Hematopoietic multipotent progenitor cell treated with erythropoietin and hydrocortisone succinate and interleukin-3 and kit ligand, for 15 days (in vitro differentiated cells): ENCODE measurements at regions not wholly inside any gene's neighbourhood (a gene's known extent, or its start where the extent isn't known, plus 50 kb on each side); places are given as distances from the start of the nearest gene placed in this dataset.

Experiments used
- DNase-seq: peaks from one replicate; pipeline ENCODE4 v3.0.0-alpha.2; 2015; ENCODE audit warnings: low spot score

DNA sequence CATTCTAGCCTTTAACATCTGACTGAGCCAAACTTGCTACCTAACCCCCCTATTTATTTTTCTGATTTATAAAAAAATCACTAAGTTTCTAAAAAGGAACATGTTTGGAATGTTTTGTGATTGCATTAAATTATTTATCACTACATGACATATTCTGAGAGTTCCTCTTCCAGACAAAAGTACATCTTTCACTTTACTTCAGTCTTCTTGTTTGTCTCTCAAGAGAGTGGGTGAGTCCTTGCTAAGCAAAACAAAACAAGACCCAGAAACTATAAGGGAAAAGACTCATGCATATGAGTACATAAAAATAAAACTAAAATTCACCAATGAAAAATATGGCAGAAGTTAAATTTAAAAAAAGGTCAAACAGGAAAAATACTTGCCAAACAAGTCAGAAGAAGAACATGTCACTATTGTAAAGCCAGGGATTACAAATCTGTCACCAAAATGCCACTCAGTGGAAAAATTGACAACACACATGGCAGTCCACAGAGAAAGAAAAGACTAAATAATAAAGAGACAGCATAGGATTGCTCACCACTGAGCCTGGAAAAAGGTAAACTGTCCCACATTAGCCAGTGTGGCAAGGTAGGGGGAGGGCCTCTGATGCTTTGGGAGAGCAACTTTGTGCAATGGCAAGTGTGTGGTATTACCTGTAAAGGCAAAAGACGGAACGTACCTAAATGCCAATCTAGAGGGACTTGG, 166.7 kb upstream of the ZNF32 start:
- DNase-seq, result no peak

DNA sequence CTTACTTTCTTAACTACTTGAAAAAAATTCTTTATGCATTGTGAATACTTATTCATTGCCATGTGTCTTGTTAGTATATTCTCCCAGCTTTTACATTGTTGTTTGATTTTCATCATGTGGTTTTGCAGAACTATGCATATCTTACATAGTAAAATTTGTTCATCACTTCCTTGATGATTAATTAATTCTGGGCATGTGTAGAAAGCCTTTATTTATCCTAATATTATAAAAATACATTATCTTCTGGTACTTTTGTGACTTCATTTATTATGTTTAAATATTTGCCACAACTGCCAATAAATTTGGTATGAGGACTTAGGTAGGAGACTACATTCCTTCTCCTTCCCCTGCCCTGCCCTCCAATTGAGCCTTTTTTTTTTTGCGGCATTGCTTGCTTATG, 166.0 kb upstream of the ZNF32 start:
- no peak for DNase-seq

DNA sequence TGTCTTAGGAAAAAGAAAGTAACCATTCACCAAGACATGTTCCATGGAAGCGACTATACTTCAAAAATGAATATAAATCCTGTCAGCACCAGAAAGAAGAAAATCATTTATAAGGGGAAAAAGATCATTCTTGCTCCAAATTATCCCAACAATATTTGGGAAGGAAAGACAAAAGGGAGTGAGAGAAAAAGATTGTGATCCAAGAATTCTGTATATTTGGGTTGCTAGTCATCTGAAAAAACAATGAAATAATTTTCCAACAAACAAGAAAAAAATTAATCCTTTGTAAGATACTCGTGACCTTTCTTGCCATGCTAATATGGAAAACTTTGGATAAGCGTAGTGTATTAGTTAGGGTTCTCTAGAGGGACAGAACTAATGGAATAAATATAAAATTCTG, 163.2 kb upstream of the ZNF32 start:
- DNase-seq, result no peak

- DNase-seq, result no peak
Measured at GRCh38 chr10:43809211-43809930, 160.7 kb upstream of the ZNF32 start.

DNA sequence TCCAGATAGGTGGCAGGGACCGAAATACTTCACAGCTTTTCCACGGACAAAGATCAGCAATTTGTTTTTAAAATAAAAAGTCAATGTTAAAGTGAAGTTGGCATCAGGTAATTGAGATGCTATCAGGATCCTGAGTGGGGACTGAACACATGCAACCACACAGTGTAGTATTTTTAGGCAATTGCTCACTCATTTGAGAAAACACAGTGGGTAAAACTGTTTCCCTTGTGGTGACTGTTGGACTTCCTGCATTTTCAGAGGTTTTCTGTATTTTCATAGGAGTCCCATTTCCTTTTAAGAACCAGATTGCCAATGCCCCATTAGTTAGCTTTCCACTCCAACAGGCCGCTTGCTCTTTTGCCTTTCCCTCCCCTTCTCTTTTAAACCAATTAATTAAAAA, 159.5 kb upstream of the ZNF32 start:
- no peak for DNase-seq

GRCh38 chr10:43806831-43807640, 158.4 kb upstream of the ZNF32 start:
- no peak for DNase-seq

- no peak for DNase-seq
Measured at GRCh38 chr10:43803791-43804190, 155.1 kb upstream of the ZNF32 start.

GRCh38 chr10:43802988-43803696, 154.5 kb upstream of the ZNF32 start:
- DNase-seq, result no peak

- no peak for DNase-seq
Measured at GRCh38 chr10:43801626-43802025, 152.9 kb upstream of the ZNF32 start.

- DNase-seq, result no peak
Measured at GRCh38 chr10:43801140-43801539, 152.5 kb upstream of the ZNF32 start.

DNA sequence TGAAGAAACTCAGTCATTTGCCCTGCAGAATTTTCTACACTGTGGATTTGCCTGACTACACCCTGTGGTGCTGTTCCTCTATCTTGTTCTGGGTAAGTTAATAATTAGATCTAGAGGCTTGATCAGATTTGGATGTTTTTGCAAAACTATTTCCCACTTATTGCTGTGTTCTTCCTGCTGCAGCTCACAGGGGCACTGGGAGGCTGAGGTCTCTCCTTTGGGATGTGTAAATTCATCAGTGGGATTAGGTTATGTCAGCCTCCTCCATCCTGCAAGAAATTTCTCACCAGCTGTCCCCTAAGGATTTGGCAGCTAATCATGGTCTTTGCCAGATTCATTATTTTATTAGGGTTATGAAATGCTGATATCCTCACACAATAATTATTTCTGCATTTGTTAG, 148.1 kb upstream of the ZNF32 start:
- no peak for DNase-seq

DNA sequence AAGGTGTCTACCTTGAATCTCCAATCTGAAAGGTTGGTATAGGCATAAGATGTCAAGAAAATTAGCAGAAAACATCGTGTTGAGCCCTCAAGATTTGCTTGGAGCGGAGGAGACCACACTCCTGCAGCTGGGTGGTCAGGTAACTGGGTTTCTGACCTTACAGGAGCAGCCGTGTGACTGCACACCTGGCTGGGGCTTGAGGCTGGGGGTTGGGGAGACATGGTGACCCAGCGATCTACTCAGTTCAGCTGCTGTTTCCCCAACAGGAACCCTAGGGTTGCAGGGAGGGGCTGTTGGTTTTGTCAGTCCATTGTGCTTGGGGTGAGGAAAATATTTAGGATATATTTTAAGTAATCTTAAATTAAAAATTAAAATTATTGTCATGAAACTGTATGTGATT, 147.0 kb upstream of the ZNF32 start:
- no peak for DNase-seq

DNA sequence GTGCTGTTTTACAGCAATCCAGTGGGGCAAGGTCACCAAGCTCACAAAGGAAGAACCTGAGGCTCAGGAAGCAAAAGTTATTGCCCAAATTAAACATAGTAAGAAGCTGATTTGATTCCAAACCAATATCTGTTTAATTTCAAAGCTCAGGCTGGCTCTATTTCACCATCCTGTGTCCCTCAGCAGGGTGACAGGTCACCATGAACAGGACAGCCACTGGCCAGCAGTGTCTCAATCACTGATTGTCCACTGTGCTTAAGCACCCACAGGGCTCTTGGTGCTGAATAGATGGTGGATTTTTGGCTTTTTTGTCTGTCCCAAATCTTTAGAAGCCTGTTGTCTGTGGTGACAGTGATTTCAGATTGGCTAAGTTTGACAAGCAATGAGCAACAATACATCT, 146.4 kb upstream of the ZNF32 start:
- no peak for DNase-seq

- no peak for DNase-seq
Measured at GRCh38 chr10:43794181-43794815, 145.6 kb upstream of the ZNF32 start.

GRCh38 chr10:43793704-43794103, 145.0 kb upstream of the ZNF32 start:
- no peak for DNase-seq

- no peak for DNase-seq
Measured at GRCh38 chr10:43790147-43790546, 141.5 kb upstream of the ZNF32 start.

GRCh38 chr10:43785252-43785651, 136.6 kb upstream of the ZNF32 start:
- DNase-seq, result no peak

DNA sequence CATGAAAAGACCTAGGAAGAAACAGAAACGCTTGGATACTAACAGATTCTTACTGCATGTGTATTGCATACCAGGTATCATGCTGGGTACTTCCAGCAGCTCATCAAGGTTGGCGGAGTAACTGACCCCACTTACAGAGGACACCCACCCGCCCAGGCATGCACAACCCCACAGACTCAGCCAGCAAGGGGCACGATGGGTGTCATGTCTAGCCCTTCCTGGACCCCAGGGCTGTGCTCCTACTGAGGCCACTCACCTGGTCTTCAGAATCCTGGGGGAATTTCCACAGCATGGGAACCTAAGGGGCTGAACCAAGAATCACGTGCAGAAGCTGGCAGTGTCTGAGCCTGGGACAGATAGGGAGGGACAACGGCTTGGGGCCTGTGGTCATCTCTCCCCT, 134.1 kb upstream of the ZNF32 start:
- no peak for DNase-seq

DNA sequence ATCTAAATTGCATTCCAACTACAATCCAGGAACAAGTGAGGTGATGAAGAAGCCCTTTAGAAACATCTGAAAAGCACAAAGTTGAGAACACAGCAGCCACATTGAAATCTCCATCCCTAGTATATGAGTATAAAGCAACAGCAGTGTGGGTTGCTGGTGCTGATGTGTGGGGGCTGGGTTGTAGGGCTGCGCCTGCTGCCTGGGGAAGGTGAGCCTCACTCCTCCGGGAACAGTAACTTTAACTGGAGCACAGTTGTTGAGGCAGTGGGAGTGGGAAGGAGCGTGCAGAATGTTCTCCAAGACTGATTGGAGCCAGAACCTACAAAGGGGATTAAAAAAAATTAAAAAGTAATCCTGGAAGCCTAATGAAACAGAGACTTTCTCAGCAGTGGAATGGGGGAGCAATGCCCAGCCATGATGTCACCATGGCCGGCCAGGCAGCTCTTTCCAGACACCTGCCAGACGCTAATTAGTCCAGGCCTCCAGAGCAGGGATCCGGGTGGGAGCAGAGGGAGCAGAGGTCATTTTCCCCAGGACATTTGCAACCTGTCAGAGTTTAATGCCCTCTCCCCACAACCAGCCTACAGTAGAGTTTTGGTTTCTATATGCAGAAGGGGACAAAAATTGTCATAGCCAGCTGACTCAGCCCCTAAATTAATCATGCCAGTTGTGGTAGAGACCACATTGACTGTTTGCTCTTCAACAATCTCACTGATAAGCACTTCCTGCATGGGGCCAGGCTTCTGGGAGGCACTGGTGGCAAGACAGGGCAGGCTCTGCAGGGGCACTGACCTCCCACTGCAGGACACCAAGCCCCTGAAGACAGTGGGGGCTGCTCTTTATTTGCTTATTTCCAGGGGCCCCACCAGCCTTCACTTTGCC, 133.0 kb upstream of the ZNF32 start:
- DNase-seq, result no peak

GRCh38 chr10:43778571-43778970, 129.9 kb upstream of the ZNF32 start:
- DNase-seq, result no peak

DNA sequence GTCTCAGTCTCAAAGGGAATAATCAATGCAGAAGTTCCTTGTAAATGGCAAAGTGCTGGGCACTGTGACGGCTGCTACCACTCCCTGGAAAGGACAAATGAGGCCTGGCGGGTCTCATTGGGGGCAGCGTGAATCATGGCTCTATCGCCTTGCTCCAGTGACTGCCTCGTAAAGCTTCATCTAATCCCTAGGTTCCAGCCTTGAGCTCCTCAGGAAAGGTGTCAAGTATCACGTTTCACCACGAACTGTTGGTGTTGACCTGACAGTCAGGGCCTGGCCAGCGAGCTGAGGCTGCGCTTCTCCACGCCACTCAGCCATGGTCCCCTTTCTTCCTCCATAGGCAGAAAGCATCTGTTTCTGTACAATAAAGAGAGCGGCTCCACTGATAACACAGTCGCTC, 126.7 kb upstream of the ZNF32 start:
- DNase-seq, result no peak
